ENCODE measurements at regions not wholly inside any gene's neighbourhood (a gene's known extent, or its start where the extent isn't known, plus 50 kb on each side); places are given as distances from the start of the nearest gene placed in this dataset.

GRCh38 chr3:141669434-141669833 is 68.7 kb upstream of the RNF7 start:
- no peak for ATAC-seq
- Histone ChIP-seq H3K9me3 (ENCODE audit: control insufficient read depth, low read length) (no peaks in the 10 kb centered on the region), H3K4me1 (ENCODE audit: control insufficient read depth, insufficient read depth, low read length) (no peaks in the 10 kb centered on the region), H3K27ac (ENCODE audit: low read length) (no peak overlapping the region), H3K27me3 (ENCODE audit: control insufficient read depth, insufficient read depth) (no peaks in the 10 kb centered on the region), H3K4me3 (ENCODE audit: low read length) (no peak overlapping the region)
- no peak for DNase-seq
- intact Hi-C loops (cut with DNase I), result no loop called here

- ATAC-seq (no peak), DNase-seq (no peak)
- intact Hi-C loops (cut with DNase I), result no loop called here
- Histone ChIP-seq H3K27me3 (ENCODE audit: control insufficient read depth, insufficient read depth) (no peaks in the 10 kb centered on the region), H3K4me3 (ENCODE audit: low read length) (no peak overlapping the region), H3K4me1 (ENCODE audit: control insufficient read depth, insufficient read depth, low read length) (peaks cover 2% of the 10 kb centered on the region), H3K27ac (ENCODE audit: low read length) (no peak overlapping the region), H3K9me3 (ENCODE audit: control insufficient read depth, low read length) (no peaks in the 10 kb centered on the region)
Measured at GRCh38 chr3:141677701-141678100, 60.4 kb upstream of the RNF7 start.

GRCh38 chr3:141680620-141681389 is 57.3 kb upstream of the RNF7 start:
- Histone ChIP-seq H3K4me1 (ENCODE audit: control insufficient read depth, insufficient read depth, low read length) (peaks cover 2% of the 10 kb centered on the region), H3K27me3 (ENCODE audit: control insufficient read depth, insufficient read depth) (no peaks in the 10 kb centered on the region), H3K9me3 (ENCODE audit: control insufficient read depth, low read length) (no peaks in the 10 kb centered on the region), H3K27ac (ENCODE audit: low read length) (peak overlapping the region; percentile 30), H3K4me3 (ENCODE audit: low read length) (no peak overlapping the region)
- peak; percentile 54 to 68 for ATAC-seq
- 48% methylated on average over 2 of the region's 2 CpGs for WGBS
- peak in 2 of 3 donors; percentile 22 to 59 for DNase-seq
- intact Hi-C loops (cut with DNase I), result no loop called here

GRCh38 chr3:141681390-141681780 is 56.7 kb upstream of the RNF7 start:
- 27% methylated on average over 4 of the region's 4 CpGs for WGBS
- H3K27ac ChIP-seq (ENCODE audit: low read length), result no peak overlapping the region
- no peak for DNase-seq
- no peak for ATAC-seq
- no peaks in the 10 kb centered on the region for H3K9me3 ChIP-seq (ENCODE audit: control insufficient read depth, low read length)
- peaks cover 2% of the 10 kb centered on the region for H3K4me1 ChIP-seq (ENCODE audit: control insufficient read depth, insufficient read depth, low read length)
- H3K4me3 ChIP-seq (ENCODE audit: low read length), result no peak overlapping the region
- intact Hi-C loops (cut with DNase I), result no loop called here
- no peaks in the 10 kb centered on the region for H3K27me3 ChIP-seq (ENCODE audit: control insufficient read depth, insufficient read depth)

GRCh38 chr3:141682007-141682406 is 56.1 kb upstream of the RNF7 start:
- WGBS, result 49% methylated on average over 3 of the region's 3 CpGs
- ATAC-seq (no peak), DNase-seq (no peak)
- H3K4me3 ChIP-seq (ENCODE audit: low read length), result no peak overlapping the region
- H3K4me1 ChIP-seq (ENCODE audit: control insufficient read depth, insufficient read depth, low read length), result peaks cover 2% of the 10 kb centered on the region
- intact Hi-C loops (cut with DNase I), result no loop called here
- H3K9me3 ChIP-seq (ENCODE audit: control insufficient read depth, low read length), result no peaks in the 10 kb centered on the region
- H3K27ac ChIP-seq (ENCODE audit: low read length), result no peak overlapping the region
- H3K27me3 ChIP-seq (ENCODE audit: control insufficient read depth, insufficient read depth), result no peaks in the 10 kb centered on the region

GRCh38 chr3:141682921-141683320 is 55.2 kb upstream of the RNF7 start:
- H3K27ac ChIP-seq (ENCODE audit: low read length), result no peak overlapping the region
- whole genome bisulfite sequencing, result 95% methylated on average over 9 of the region's 9 CpGs
- H3K4me3 ChIP-seq (ENCODE audit: low read length), result no peak overlapping the region
- no peaks in the 10 kb centered on the region for H3K27me3 ChIP-seq (ENCODE audit: control insufficient read depth, insufficient read depth)
- peaks cover 2% of the 10 kb centered on the region for H3K4me1 ChIP-seq (ENCODE audit: control insufficient read depth, insufficient read depth, low read length)
- ATAC-seq, result no peak
- no peaks in the 10 kb centered on the region for H3K9me3 ChIP-seq (ENCODE audit: control insufficient read depth, low read length)
- no peak for DNase-seq
- intact Hi-C loops (cut with DNase I), result no loop called here

- Histone ChIP-seq H3K4me3 (ENCODE audit: low read length) (no peak overlapping the region), H3K4me1 (ENCODE audit: control insufficient read depth, insufficient read depth, low read length) (peaks cover 2% of the 10 kb centered on the region), H3K27me3 (ENCODE audit: control insufficient read depth, insufficient read depth) (no peaks in the 10 kb centered on the region), H3K27ac (ENCODE audit: low read length) (no peak overlapping the region), H3K9me3 (ENCODE audit: control insufficient read depth, low read length) (no peaks in the 10 kb centered on the region)
- WGBS, result 98% methylated on average over 1 of the region's 1 CpG
- intact Hi-C loops (cut with DNase I), result no loop called here
- ATAC-seq (no peak), DNase-seq (no peak)
Measured at GRCh38 chr3:141684758-141685157, 53.3 kb upstream of the RNF7 start.

- Histone ChIP-seq H3K4me1 (ENCODE audit: control insufficient read depth, insufficient read depth, low read length) (no peaks in the 10 kb centered on the region), H3K9me3 (ENCODE audit: control insufficient read depth, low read length) (no peaks in the 10 kb centered on the region), H3K27ac (ENCODE audit: low read length) (peak overlapping the region; percentile 38), H3K27me3 (ENCODE audit: control insufficient read depth, insufficient read depth) (no peaks in the 10 kb centered on the region), H3K4me3 (ENCODE audit: low read length) (peak overlapping the region; percentile 17)
- peak; percentile 76 to 87 (median 87) for DNase-seq
- ATAC-seq, result peak; percentile 96 to 99
- intact Hi-C loops (cut with DNase I), result no loop called here
- WGBS, result 20% methylated on average over 8 of the region's 8 CpGs
Measured at GRCh38 chr3:141686466-141687291, 51.4 kb upstream of the RNF7 start.
